ENCODE measurements at regions not wholly inside any gene's neighbourhood (a gene's known extent, or its start where the extent isn't known, plus 50 kb on each side); places are given as distances from the start of the nearest gene placed in this dataset.
A peak's percentile ranks its signal among the peaks of the same experiment; 100 is the strongest.

GRCh38 chr6:134822920-134823709, 126.8 kb downstream of the ALDH8A1 start (continued):
- TF ChIP-seq MXD1 (CRISPR knock-in tag; IDR thresholded peaks at IDR 0.05; ENCODE audit: borderline replicate concordance, poor library complexity, severe bottlenecking): no peak
- no peak for TF ChIP-seq MCM5 (IDR thresholded peaks at IDR 0.05; ENCODE audit: low read depth)
- no peak for TF ChIP-seq CLOCK (CRISPR knock-in tag; IDR thresholded peaks at IDR 0.05; ENCODE audit: borderline replicate concordance)
- TF ChIP-seq PKNOX1 (IDR thresholded peaks at IDR 0.05): 0 out of 2 replicates have a peak, but pooled peaks have one; percentile 16
- TF ChIP-seq SIRT6 (IDR thresholded peaks at IDR 0.05; ENCODE audit: low read depth, low read length): no peak
- 0 out of 4 replicates have a peak, but pooled peaks of 1 of the 2 experiments have one; percentile 25 for TF ChIP-seq MNT (conservative IDR thresholded peaks at IDR 0.05)
- TF ChIP-seq XRCC4 (IDR thresholded peaks at IDR 0.05; ENCODE audit: extremely low read depth, insufficient read depth, insufficient read length): no peak
- no peak for TF ChIP-seq SP2 (IDR thresholded peaks at IDR 0.05; ENCODE audit: extremely low read depth, low read depth, low read length, poor library complexity, severe bottlenecking)
- 0 out of 2 replicates have a peak, but pooled peaks have one; percentile 43 for TF ChIP-seq BHLHE40 (IDR thresholded peaks at IDR 0.05; ENCODE audit: low read length)
- TF ChIP-seq ZHX1 (conservative IDR thresholded peaks at IDR 0.05; ENCODE audit: low read length): 0 out of 2 replicates have a peak, but pooled peaks have one; percentile 41
- TF ChIP-seq EZH2 (IDR thresholded peaks at IDR 0.05; ENCODE audit: borderline replicate concordance, low read depth, low read length): no peak
- no peak for TF ChIP-seq MAFK (IDR thresholded peaks at IDR 0.05; ENCODE audit: low read length)
- no peak for TF ChIP-seq ZNF324 (CRISPR knock-in tag; IDR thresholded peaks at IDR 0.05)
- TF ChIP-seq MEIS2 (IDR thresholded peaks at IDR 0.05; ENCODE audit: partially characterized antibody): peak; percentile 54
- no peak for TF ChIP-seq ZNF143 (CRISPR knock-in tag; IDR thresholded peaks at IDR 0.05)
- no peak for TF ChIP-seq ZSCAN32 (CRISPR knock-in tag; IDR thresholded peaks at IDR 0.05)
- TF ChIP-seq RAD21 (CRISPR knock-in tag; conservative IDR thresholded peaks at IDR 0.05 in 1 of 2, IDR thresholded peaks at IDR 0.05 in 1 of 2): peak; percentile 98
- TF ChIP-seq ZNF134 (CRISPR knock-in tag; conservative IDR thresholded peaks at IDR 0.05): no peak
